Ovary (tissue), 7 donors: ENCODE measurements at regions not wholly inside any gene's neighbourhood (a gene's known extent, or its start where the extent isn't known, plus 50 kb on each side); places are given as distances from the start of the nearest gene placed in this dataset.

ENCODE experiments used
- DNase-seq, 5 donors: peaks; one replicate each; pipeline ENCODE4 v3.0.0-alpha.2; 2019 to 2020
- H3K27ac ChIP-seq, 2 donors: fragments of 200-600 bp; one replicate each; pipeline versions ENCODE4 v1.5.1 to v1.8.0; 2019 to 2022
- H3K27me3 ChIP-seq: fragments of 200-600 bp; one replicate; pipeline ENCODE4 v1.8.0; 2022
- H3K36me3 ChIP-seq: fragments of 200-600 bp; sonication (generic); one replicate; pipeline ENCODE4 v1.5.1; 2019
- H3K4me1 ChIP-seq: one replicate; pipeline ENCODE4 v1.8.1; 2013; ENCODE audit warnings: mild to moderate bottlenecking, moderate library complexity; ENCODE audit not compliant: insufficient read depth
- H3K4me3 ChIP-seq: fragments of 200-600 bp; sonication (generic); one replicate; pipeline ENCODE4 v1.5.1; 2017
- H3K9me3 ChIP-seq, 2 donors: fragments of 200-600 bp in 1 of 2; sonication (generic) in 1 of 2; one replicate each; pipeline versions ENCODE4 v1.5.1 to v1.8.1; 2013 to 2019; ENCODE audit warnings: mild to moderate bottlenecking in 1 of 2, moderate library complexity in 1 of 2
- CTCF ChIP-seq, 3 donors: fragments of 450-650 bp in 2 of 3; fragments of 200-600 bp in 1 of 3; IDR thresholded peaks; one replicate each; pipeline versions ENCODE4 v1.5.1 to v1.8.0; 2016 to 2022; ENCODE audit warnings: antibody characterized with exemption in 3 of 3, mild to moderate bottlenecking in 1 of 3
- EP300 ChIP-seq: sonication (generic); formaldehyde crosslinking; IDR thresholded peaks from one replicate; pipeline ENCODE4 v1.6.1; 2017; ENCODE audit warnings: antibody characterized with exemption
- POLR2A ChIP-seq: fragments of 450-650 bp; IDR thresholded peaks from one replicate; pipeline ENCODE4 v1.6.1; 2017; ENCODE audit warnings: antibody characterized with exemption, mild to moderate bottlenecking, moderate library complexity
- WGBS, 3 donors: extraction: QIAGEN DNeasy Blood & Tissue Kit in 1 of 3; methylation state at CpG; one replicate each; pipeline versions ENCODE4 v1.1.5 to v1.1.7; 2013 to 2017; 5-methylcytosine and 5-hydroxymethylcytosine counted together
- intact Hi-C, 4 donors: fragments of 100-400 bp; cut with DNase I; formaldehyde crosslinking; loops; one replicate each; pipeline versions ENCODE4 v1.11.0 to v1.15.1; 2022 to 2023
- donor health status: DM: no; HTN: no; CAD: no; lungs with moderate emphysema.
- donor health status: DM: no; HTN: no; CAD: no.
- donor health status: Bipolar disorder and iron deficiency.
- donor health status: DM: no; HTN: no; CAD: no.
- donor health status: DM: yes; HTN: yes; CAD: no.

- H3K4me1 ChIP-seq, result no peaks in the 10 kb centered on the region
- DNase-seq, result no peak
- intact Hi-C loops, result no loop called here
- 14 to 26% (median 21%) methylated on average over 2 of the region's 2 CpGs for WGBS, 3 donors
- H3K36me3 ChIP-seq, result no peaks in the 10 kb centered on the region
- no peaks in the 10 kb centered on the region for H3K27me3 ChIP-seq
- H3K4me3 ChIP-seq, result no peak overlapping the region
- H3K9me3 ChIP-seq, result no peaks in the 10 kb centered on the region
- TF ChIP-seq POLR2A (no peak), CTCF (IDR thresholded peaks at IDR 0.05) (no peak), EP300 (no peak)
- H3K27ac ChIP-seq, result no peak overlapping the region
Measured at GRCh38 chr4:149965206-149965605, 113.0 kb upstream of the DCLK2 start.

GRCh38 chr4:149972407-149972806 is 105.8 kb upstream of the DCLK2 start:
- intact Hi-C loops, result no loop called here
- H3K4me1 ChIP-seq, result no peaks in the 10 kb centered on the region
- no peaks in the 10 kb centered on the region for H3K36me3 ChIP-seq
- H3K4me3 ChIP-seq, result no peak overlapping the region
- H3K27me3 ChIP-seq, result no peaks in the 10 kb centered on the region
- H3K9me3 ChIP-seq, result no peaks in the 10 kb centered on the region
- WGBS, 3 donors, result 46 to 53% (median 47%) methylated on average over 2 of the region's 2 CpGs
- TF ChIP-seq CTCF (IDR thresholded peaks at IDR 0.05) (no peak), POLR2A (no peak), EP300 (no peak)
- no peak overlapping the region for H3K27ac ChIP-seq
- no peak for DNase-seq

- no peak for DNase-seq
- H3K36me3 ChIP-seq, result no peaks in the 10 kb centered on the region
- intact Hi-C loops, result no loop called here
- H3K4me1 ChIP-seq, result no peaks in the 10 kb centered on the region
- no peaks in the 10 kb centered on the region for H3K27me3 ChIP-seq
- H3K4me3 ChIP-seq, result no peak overlapping the region
- no peak overlapping the region for H3K27ac ChIP-seq
- TF ChIP-seq EP300, result no peak
- TF ChIP-seq CTCF (IDR thresholded peaks at IDR 0.05), result no peak
- no peak for TF ChIP-seq POLR2A
- no peaks in the 10 kb centered on the region for H3K9me3 ChIP-seq
- WGBS, 3 donors, result 20 to 38% (median 25%) methylated on average over 2 of the region's 2 CpGs
Measured at GRCh38 chr4:149973181-149973580, 105.1 kb upstream of the DCLK2 start.

- no peak for TF ChIP-seq EP300
- no peak for TF ChIP-seq POLR2A
- TF ChIP-seq CTCF (IDR thresholded peaks at IDR 0.05), result no peak
- no peaks in the 10 kb centered on the region for H3K36me3 ChIP-seq
- intact Hi-C loops, result no loop called here
- H3K4me1 ChIP-seq, result no peaks in the 10 kb centered on the region
- 82 to 98% (median 98%) methylated on average over 1 of the region's 1 CpG for WGBS, 3 donors
- no peak overlapping the region for H3K27ac ChIP-seq
- no peaks in the 10 kb centered on the region for H3K9me3 ChIP-seq
- H3K27me3 ChIP-seq, result no peaks in the 10 kb centered on the region
- no peak for DNase-seq
- H3K4me3 ChIP-seq, result no peak overlapping the region
Measured at GRCh38 chr4:149975172-149975571, 103.1 kb upstream of the DCLK2 start.
